ENCODE measurements at regions not wholly inside any gene's neighbourhood (a gene's known extent, or its start where the extent isn't known, plus 50 kb on each side); places are given as distances from the start of the nearest gene placed in this dataset.
"Not testable (repeated sequence)": the region's sequence is repeated elsewhere in the genome, so short reads cannot be mapped to it uniquely, and the experiment has no call there.

DNA sequence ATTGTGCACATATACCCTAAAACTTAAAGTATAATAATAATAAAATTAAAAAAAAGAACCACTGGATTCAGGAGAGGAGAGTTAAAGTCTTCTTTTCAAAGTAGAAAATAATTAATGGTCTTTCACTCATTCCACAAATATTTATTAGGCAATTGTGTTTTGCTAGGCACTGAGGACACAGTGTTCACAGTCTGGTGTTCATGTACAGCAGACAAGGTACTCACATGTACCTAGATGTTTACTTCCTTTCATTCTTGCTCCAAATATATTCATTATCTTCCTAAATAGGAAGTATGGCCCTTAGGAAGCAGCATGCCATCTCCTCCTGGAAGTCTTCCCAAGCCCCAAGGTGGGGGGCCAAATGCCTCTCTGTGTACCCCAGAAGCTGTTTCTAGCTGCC, 265.0 kb downstream of the NPHP4 start:
- Histone ChIP-seq H3K4me3 (ENCODE audit: low read length in 3 of 3) (no peak overlapping the region), H3K9me3 (ENCODE audit: control insufficient read depth in 3 of 3, low read length in 3 of 3) (no peaks in the 10 kb centered on the region), H3K4me1 (ENCODE audit: control insufficient read depth in 3 of 3, insufficient read depth in 3 of 3, low read length in 3 of 3) (no peaks in the 10 kb centered on the region), H3K27ac (ENCODE audit: low read depth, low read length) (no peak overlapping the region), H3K27me3 (ENCODE audit: control insufficient read depth in 3 of 3, insufficient read depth in 3 of 3, low read length in 3 of 3) (peaks cover 9 to 29% (median 25%) of the 10 kb centered on the region in 3 donors), H3K9ac (ENCODE audit: low read depth in 1 of 3, low read length in 3 of 3) (no peak overlapping the region), H3K36me3 (ENCODE audit: control insufficient read depth in 3 of 3, insufficient read depth in 3 of 3, low read length in 3 of 3) (no peaks in the 10 kb centered on the region)

DNA sequence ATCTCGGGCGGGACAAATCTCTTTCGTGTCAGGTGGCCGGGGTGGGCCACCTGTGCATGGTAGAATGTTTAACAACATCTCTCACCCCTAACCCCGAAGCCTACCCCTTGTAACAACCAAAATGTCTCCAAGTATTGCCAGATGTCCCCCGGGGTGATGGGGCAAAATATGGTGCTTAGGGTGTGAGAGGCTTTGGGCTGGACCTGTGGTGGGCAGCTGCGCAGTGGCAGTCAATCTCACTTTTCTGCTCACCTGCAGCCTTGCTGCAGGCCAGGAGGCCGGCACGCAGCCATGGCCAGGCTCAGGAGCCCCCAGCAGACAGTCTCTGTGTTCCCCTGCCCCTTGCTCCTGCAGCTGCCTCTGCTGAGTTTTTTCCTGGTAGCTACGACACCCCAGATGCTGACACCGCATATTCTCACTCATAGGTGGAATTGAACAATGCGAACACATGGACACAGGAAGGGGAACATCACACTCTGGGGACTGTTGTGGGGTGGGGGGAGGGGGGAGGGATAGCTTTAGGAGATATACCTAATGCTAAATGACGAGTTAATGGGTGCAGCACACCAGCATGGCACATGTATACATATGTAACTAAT, 265.5 kb downstream of the NPHP4 start:
- H3K9ac ChIP-seq (ENCODE audit: low read depth in 1 of 3, low read length in 3 of 3); H3K27ac ChIP-seq (ENCODE audit: low read depth, low read length); H3K4me3 ChIP-seq (ENCODE audit: low read length in 3 of 3); H3K4me1 ChIP-seq (ENCODE audit: control insufficient read depth in 3 of 3, insufficient read depth in 3 of 3, low read length in 3 of 3); H3K9me3 ChIP-seq (ENCODE audit: control insufficient read depth in 3 of 3, low read length in 3 of 3); H3K36me3 ChIP-seq (ENCODE audit: control insufficient read depth in 3 of 3, insufficient read depth in 3 of 3, low read length in 3 of 3): not testable (repeated sequence)
- peaks cover 9 to 31% (median 25%) of the 10 kb centered on the region in 3 donors for H3K27me3 ChIP-seq (ENCODE audit: control insufficient read depth in 3 of 3, insufficient read depth in 3 of 3, low read length in 3 of 3)

DNA sequence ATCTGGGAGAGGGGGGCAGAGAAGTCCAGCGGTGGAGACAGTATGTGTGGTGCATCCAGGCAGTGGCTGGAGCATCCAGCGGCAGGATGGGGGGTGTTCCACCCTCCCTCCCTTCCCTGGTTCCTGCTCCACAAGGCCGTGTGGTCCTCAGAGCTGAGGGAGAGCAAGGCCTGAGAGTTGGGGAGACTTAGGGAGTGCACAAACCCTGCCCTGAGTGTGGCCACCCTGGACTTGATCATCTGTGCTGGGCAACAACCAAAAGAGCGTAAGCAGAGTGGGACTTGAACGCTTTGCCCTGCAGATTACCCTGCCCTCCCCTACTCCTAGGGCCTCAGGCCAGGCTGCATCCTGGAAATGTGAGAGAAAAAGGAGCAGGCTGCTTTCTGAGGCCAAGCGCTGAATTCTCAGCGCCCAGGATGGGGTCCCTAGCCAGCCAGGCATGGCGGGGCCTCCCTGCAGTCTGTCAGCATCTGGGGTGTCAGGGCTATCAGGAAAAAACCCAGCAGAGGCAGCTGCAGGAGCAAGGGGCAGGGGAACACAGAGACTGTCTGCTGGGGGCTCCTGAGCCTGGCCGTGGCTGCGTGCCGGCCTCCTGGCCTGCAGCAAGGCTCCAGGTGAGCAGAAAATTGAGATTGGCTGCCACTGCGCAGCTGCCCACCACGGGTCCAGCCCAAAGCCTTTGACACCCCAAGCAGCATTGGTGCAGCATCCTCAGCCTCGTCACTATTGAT, 266.2 kb downstream of the NPHP4 start:
- H3K4me3 ChIP-seq (ENCODE audit: low read length in 3 of 3) = no peak overlapping the region
- H3K27ac ChIP-seq (ENCODE audit: low read depth, low read length) = no peak overlapping the region
- H3K9ac ChIP-seq (ENCODE audit: low read depth in 1 of 3, low read length in 3 of 3) = no peak overlapping the region
- no peaks in the 10 kb centered on the region for H3K4me1 ChIP-seq (ENCODE audit: control insufficient read depth in 3 of 3, insufficient read depth in 3 of 3, low read length in 3 of 3)
- H3K9me3 ChIP-seq (ENCODE audit: control insufficient read depth in 3 of 3, low read length in 3 of 3) = no peaks in the 10 kb centered on the region
- no peaks in the 10 kb centered on the region for H3K36me3 ChIP-seq (ENCODE audit: control insufficient read depth in 3 of 3, insufficient read depth in 3 of 3, low read length in 3 of 3)
- peaks cover 9 to 31% (median 23%) of the 10 kb centered on the region in 3 donors for H3K27me3 ChIP-seq (ENCODE audit: control insufficient read depth in 3 of 3, insufficient read depth in 3 of 3, low read length in 3 of 3)

DNA sequence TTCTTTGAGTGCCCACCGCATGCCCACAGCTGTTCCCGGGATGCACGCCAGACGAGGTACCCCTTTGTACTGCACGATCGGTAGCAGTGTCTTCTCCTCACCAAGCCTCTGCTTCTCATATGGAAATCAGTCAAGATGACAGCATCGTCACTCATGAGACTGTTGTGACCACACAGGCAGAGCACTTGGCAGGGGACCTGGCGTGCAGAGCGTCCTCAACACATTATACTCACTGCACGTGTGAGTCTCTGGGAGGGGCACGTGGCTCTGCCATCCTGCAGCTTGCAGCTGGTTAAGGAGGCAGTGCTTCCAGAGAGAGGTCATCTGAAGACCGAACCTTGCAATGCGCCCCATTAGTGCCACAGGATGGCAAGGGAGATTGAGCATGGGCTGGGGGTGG, 266.8 kb downstream of the NPHP4 start:
- Histone ChIP-seq H3K36me3 (ENCODE audit: control insufficient read depth in 3 of 3, insufficient read depth in 3 of 3, low read length in 3 of 3) (no peaks in the 10 kb centered on the region), H3K27ac (ENCODE audit: low read depth, low read length) (no peak overlapping the region), H3K4me3 (ENCODE audit: low read length in 3 of 3) (no peak overlapping the region), H3K4me1 (ENCODE audit: control insufficient read depth in 3 of 3, insufficient read depth in 3 of 3, low read length in 3 of 3) (no peaks in the 10 kb centered on the region), H3K9ac (ENCODE audit: low read depth in 1 of 3, low read length in 3 of 3) (no peak overlapping the region), H3K9me3 (ENCODE audit: control insufficient read depth in 3 of 3, low read length in 3 of 3) (no peaks in the 10 kb centered on the region), H3K27me3 (ENCODE audit: control insufficient read depth in 3 of 3, insufficient read depth in 3 of 3, low read length in 3 of 3) (peaks cover 12 to 35% (median 20%) of the 10 kb centered on the region in 3 donors)

DNA sequence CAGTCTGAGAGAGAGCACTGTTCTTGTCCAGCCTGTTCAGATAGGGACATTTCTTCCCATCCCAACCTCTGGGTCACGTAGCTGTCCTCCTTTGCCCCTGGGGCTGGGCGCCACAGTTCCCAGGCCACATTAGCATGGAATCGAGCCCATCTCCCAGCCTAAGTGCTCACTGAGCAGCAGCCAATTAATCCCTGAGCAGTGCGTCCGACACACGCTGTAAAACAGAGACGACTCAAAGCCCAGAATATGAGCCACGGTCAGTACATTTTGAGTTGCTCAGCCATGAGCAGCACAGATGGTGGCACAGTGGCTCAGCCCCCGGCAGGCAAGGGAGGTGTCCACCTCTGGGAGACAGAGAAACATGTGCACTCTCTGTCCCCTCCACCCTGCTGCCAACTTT, 267.4 kb downstream of the NPHP4 start:
- H3K27ac ChIP-seq (ENCODE audit: low read depth, low read length) = no peak overlapping the region

DNA sequence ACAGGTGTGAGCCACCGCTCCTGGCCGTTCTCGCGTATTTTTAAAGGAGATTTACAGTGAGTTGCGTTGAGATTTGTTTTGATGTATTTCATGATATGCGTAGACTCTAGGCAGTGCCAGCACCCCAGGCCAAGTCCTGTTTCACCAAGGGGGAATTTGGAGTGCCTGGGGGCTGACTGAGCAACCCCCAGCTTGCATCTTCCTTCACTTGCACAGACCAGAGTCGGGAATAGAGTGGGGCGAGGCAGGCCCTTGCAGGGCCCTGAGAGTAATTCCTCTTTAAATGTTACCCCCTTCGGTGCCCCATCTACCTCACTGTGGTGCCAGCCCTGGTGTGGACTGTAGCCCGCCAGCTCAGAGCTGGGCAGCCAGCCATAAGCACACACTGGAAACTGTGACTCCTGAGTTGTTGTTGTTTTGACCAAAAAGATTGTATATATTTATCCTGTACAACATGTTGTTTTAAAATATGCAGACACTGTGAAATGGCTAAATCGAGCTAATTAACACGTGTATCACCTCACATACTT, 269.5 kb downstream of the NPHP4 start:
- Histone ChIP-seq H3K4me3 (ENCODE audit: low read length in 3 of 3) (no peak overlapping the region), H3K27ac (ENCODE audit: low read depth, low read length) (no peak overlapping the region), H3K9me3 (ENCODE audit: control insufficient read depth in 3 of 3, low read length in 3 of 3) (no peaks in the 10 kb centered on the region), H3K27me3 (ENCODE audit: control insufficient read depth in 3 of 3, insufficient read depth in 3 of 3, low read length in 3 of 3) (peaks cover 19 to 43% (median 21%) of the 10 kb centered on the region in 3 donors), H3K36me3 (ENCODE audit: control insufficient read depth in 3 of 3, insufficient read depth in 3 of 3, low read length in 3 of 3) (no peaks in the 10 kb centered on the region), H3K9ac (ENCODE audit: low read depth in 1 of 3, low read length in 3 of 3) (no peak overlapping the region), H3K4me1 (ENCODE audit: control insufficient read depth in 3 of 3, insufficient read depth in 3 of 3, low read length in 3 of 3) (no peaks in the 10 kb centered on the region)

More for the DNA sequence above, 267.4 kb downstream of the NPHP4 start:
- Histone ChIP-seq H3K36me3 (ENCODE audit: control insufficient read depth in 3 of 3, insufficient read depth in 3 of 3, low read length in 3 of 3) (no peaks in the 10 kb centered on the region), H3K9me3 (ENCODE audit: control insufficient read depth in 3 of 3, low read length in 3 of 3) (no peaks in the 10 kb centered on the region), H3K4me3 (ENCODE audit: low read length in 3 of 3) (no peak overlapping the region), H3K9ac (ENCODE audit: low read depth in 1 of 3, low read length in 3 of 3) (no peak overlapping the region), H3K4me1 (ENCODE audit: control insufficient read depth in 3 of 3, insufficient read depth in 3 of 3, low read length in 3 of 3) (no peaks in the 10 kb centered on the region), H3K27me3 (ENCODE audit: control insufficient read depth in 3 of 3, insufficient read depth in 3 of 3, low read length in 3 of 3) (peaks cover 18 to 39% (median 23%) of the 10 kb centered on the region in 3 donors)

DNA sequence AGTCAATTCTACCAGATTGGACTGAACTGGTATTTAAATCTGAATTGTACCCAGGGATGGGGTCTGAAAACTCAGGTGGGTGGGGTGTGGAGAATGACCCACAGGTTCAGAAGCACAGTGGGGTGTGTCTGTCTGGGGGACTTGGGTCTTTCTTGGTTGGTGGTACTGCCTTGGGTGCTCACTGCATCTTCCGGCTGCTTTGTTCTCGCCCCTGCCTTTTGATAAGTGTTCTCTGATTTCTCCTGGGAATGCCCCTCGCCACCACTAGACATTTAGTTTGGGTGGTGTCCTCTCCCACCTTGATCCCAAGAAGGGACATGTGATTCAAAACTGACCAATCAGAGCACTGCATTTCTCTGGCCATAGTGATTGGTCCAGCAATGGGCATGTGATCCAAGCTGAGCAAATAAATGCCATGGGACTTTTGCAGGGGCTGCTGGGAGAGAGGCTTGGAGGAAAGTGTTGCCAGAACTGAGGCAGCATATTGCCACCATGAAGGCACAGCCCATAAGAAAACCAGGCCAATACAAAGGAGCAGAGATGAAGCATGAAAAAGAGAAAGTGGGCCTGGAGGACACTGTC, 270.5 kb downstream of the NPHP4 start:
- H3K36me3 ChIP-seq (ENCODE audit: control insufficient read depth in 3 of 3, insufficient read depth in 3 of 3, low read length in 3 of 3) = no peaks in the 10 kb centered on the region
- no peaks in the 10 kb centered on the region for H3K9me3 ChIP-seq (ENCODE audit: control insufficient read depth in 3 of 3, low read length in 3 of 3)
- H3K9ac ChIP-seq (ENCODE audit: low read depth in 1 of 3, low read length in 3 of 3) = no peak overlapping the region
- H3K27ac ChIP-seq (ENCODE audit: low read depth, low read length) = no peak overlapping the region
- H3K4me1 ChIP-seq (ENCODE audit: control insufficient read depth in 3 of 3, insufficient read depth in 3 of 3, low read length in 3 of 3) = no peaks in the 10 kb centered on the region
- peaks cover 19 to 51% (median 28%) of the 10 kb centered on the region in 3 donors for H3K27me3 ChIP-seq (ENCODE audit: control insufficient read depth in 3 of 3, insufficient read depth in 3 of 3, low read length in 3 of 3)
- no peak overlapping the region for H3K4me3 ChIP-seq (ENCODE audit: low read length in 3 of 3)

DNA sequence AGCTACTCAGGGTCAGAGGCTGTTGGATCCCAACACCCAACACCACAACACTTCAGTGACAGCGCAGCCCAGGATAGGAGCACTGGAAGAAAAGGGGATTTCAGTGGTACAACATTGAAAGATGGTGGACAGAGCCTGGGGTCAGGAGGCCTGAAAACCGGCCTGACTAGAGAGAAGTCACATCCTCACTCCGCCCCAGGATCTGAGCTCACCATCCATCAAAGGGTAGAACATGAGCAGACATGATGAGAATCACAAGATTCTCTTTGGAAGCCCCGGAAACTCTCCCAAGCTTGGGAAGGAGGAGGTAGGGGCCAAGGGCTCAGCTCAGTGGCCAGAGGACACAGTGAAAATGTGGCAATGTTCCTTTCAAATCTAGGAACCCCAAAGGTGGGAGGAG, 271.3 kb downstream of the NPHP4 start:
- H3K27me3 ChIP-seq (ENCODE audit: control insufficient read depth in 3 of 3, insufficient read depth in 3 of 3, low read length in 3 of 3) = peaks cover 19 to 58% (median 33%) of the 10 kb centered on the region in 3 donors
- no peak overlapping the region for H3K27ac ChIP-seq (ENCODE audit: low read depth, low read length)
- H3K4me3 ChIP-seq (ENCODE audit: low read length in 3 of 3) = no peak overlapping the region
- no peaks in the 10 kb centered on the region for H3K36me3 ChIP-seq (ENCODE audit: control insufficient read depth in 3 of 3, insufficient read depth in 3 of 3, low read length in 3 of 3)
- H3K9me3 ChIP-seq (ENCODE audit: control insufficient read depth in 3 of 3, low read length in 3 of 3) = peaks cover 0 to under 1% (median 0%) of the 10 kb centered on the region in 3 donors
- H3K9ac ChIP-seq (ENCODE audit: low read depth in 1 of 3, low read length in 3 of 3) = no peak overlapping the region
- no peaks in the 10 kb centered on the region for H3K4me1 ChIP-seq (ENCODE audit: control insufficient read depth in 3 of 3, insufficient read depth in 3 of 3, low read length in 3 of 3)

DNA sequence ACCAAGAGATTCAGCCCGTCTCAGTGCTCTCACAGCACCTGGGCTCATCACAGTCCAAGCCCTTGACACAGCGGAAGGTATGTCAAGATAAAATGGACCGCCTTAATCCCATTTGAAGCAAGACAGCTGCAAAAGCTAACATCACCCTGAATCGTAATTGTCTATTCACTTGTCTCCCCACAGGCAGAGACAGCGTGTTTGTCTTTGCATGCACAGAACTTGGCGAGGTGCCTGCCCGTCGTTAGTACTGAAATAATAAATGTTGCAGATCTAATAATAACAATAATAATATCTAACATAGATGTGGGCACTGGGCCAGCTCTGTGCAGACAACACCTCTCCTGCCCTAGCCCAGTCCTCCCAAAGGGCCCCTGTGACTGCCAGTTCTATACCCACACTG, 271.7 kb downstream of the NPHP4 start:
- Histone ChIP-seq H3K27me3 (ENCODE audit: control insufficient read depth in 3 of 3, insufficient read depth in 3 of 3, low read length in 3 of 3) (peaks cover 16 to 56% (median 31%) of the 10 kb centered on the region in 3 donors), H3K27ac (ENCODE audit: low read depth, low read length) (no peak overlapping the region), H3K4me3 (ENCODE audit: low read length in 3 of 3) (no peak overlapping the region), H3K36me3 (ENCODE audit: control insufficient read depth in 3 of 3, insufficient read depth in 3 of 3, low read length in 3 of 3) (no peaks in the 10 kb centered on the region), H3K9me3 (ENCODE audit: control insufficient read depth in 3 of 3, low read length in 3 of 3) (peaks cover 0 to 4% (median 0%) of the 10 kb centered on the region in 3 donors), H3K9ac (ENCODE audit: low read depth in 1 of 3, low read length in 3 of 3) (no peak overlapping the region), H3K4me1 (ENCODE audit: control insufficient read depth in 3 of 3, insufficient read depth in 3 of 3, low read length in 3 of 3) (no peaks in the 10 kb centered on the region)

DNA sequence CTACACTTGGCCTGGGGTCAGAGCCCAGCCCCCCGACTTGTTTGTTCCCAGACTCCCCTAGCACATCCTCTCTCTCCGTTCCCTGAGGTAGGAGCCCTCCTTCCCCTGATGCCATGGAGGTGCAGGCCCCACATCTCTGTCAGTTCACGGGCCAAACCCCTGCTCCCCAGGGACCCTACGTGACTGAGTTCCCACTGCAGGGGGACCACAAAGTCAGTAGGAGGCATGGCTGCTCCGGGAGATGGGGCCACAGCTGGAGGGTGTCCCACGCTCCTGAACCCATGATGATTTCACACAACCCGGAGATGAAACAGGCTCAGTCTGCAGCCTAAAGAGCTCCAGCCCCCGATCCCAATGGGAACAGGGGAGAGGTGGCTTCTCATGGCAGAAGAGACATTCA, 272.2 kb downstream of the NPHP4 start:
- H3K27ac ChIP-seq (ENCODE audit: low read depth, low read length) = no peak overlapping the region
- H3K9ac ChIP-seq (ENCODE audit: low read depth in 1 of 3, low read length in 3 of 3) = no peak overlapping the region
- peaks cover 0 to 4% (median 3%) of the 10 kb centered on the region in 3 donors for H3K9me3 ChIP-seq (ENCODE audit: control insufficient read depth in 3 of 3, low read length in 3 of 3)
- H3K4me3 ChIP-seq (ENCODE audit: low read length in 3 of 3) = no peak overlapping the region
- H3K4me1 ChIP-seq (ENCODE audit: control insufficient read depth in 3 of 3, insufficient read depth in 3 of 3, low read length in 3 of 3) = no peaks in the 10 kb centered on the region
- no peaks in the 10 kb centered on the region for H3K36me3 ChIP-seq (ENCODE audit: control insufficient read depth in 3 of 3, insufficient read depth in 3 of 3, low read length in 3 of 3)
- H3K27me3 ChIP-seq (ENCODE audit: control insufficient read depth in 3 of 3, insufficient read depth in 3 of 3, low read length in 3 of 3) = peaks cover 12 to 52% (median 31%) of the 10 kb centered on the region in 3 donors
